AML-193 (cell line): ENCODE measurements at regions not wholly inside any gene's neighbourhood (a gene's known extent, or its start where the extent isn't known, plus 50 kb on each side); places are given as distances from the start of the nearest gene placed in this dataset.
"Not testable (repeated sequence)": the region's sequence is repeated elsewhere in the genome, so short reads cannot be mapped to it uniquely, and the experiment has no call there.

Source experiments
- DNase-seq, 2 experiments: peaks; one replicate each; lab custom pipeline; 2025; lab: John Stamatoyannopoulos, UW

DNA sequence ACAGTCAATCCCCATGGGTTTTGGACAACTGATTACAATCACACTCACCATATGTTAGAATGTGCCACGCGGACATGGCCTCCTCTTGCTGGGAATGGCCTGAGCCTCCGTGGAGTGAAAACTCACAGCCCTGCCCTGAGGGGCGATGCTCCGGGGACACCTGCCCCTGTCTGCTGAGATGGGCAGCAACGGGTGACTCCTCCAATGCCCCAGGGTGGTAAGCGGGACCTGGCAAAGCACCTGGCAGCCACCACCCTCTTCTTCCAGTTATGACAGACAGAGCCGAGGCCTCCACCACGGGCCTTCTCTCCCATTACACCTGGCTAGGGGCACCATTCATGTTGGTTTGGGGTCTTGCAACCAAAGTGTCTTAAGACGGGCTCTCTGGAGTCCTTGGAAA is 94.9 kb upstream of the COL5A1 start:
- DNase-seq, result no peak

- DNase-seq, result no peak
Measured at GRCh38 chr9:134547161-134548100, 94.2 kb upstream of the COL5A1 start.

GRCh38 chr9:134548185-134548584 is 93.4 kb upstream of the COL5A1 start:
- DNase-seq, result no peak

- no peak for DNase-seq
Measured at GRCh38 chr9:134548618-134549017, 93.0 kb upstream of the COL5A1 start.

DNA sequence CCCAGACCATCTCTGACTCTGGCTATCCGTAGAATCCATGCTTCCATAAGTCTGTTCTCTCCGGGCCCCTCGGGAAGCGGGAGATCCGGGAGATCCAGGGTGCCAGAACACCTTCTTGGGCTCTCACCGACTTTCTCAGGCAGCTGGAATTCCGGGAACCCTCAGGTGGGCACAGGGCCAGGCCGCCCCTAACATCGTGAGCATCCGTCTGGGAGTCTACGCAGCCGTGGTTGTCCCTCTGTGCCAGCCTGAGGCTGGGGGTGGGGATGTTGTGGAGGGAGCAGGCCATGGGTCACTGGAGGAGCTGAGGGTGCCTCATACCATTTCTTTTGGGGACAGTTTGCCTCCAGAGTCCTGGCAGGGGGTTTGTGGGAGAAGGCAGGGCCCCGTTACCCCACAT is 92.3 kb upstream of the COL5A1 start:
- DNase-seq, result no peak

DNA sequence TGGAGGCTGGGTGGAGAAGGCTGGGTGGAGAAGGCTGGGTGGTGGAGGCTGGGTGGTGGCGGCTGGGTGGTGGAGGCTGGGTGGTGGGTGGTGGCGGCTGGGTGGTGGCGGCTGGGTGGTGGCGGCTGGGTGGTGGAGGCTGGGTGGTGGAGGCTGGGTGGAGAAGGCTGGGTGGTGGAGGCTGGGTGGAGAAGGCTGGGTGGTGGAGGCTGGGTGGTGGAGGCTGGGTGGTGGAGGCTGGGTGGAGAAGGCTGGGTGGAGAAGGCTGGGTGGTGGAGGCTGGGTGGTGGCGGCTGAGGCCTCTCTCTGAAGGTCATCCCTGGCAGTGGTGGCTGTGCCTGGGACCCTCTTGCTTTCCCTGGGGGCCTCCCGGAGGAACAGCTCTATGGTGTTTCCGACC is 91.5 kb upstream of the COL5A1 start:
- not testable (repeated sequence) for DNase-seq

- DNase-seq, result no peak
Measured at GRCh38 chr9:134550584-134550983, 91.0 kb upstream of the COL5A1 start.

DNA sequence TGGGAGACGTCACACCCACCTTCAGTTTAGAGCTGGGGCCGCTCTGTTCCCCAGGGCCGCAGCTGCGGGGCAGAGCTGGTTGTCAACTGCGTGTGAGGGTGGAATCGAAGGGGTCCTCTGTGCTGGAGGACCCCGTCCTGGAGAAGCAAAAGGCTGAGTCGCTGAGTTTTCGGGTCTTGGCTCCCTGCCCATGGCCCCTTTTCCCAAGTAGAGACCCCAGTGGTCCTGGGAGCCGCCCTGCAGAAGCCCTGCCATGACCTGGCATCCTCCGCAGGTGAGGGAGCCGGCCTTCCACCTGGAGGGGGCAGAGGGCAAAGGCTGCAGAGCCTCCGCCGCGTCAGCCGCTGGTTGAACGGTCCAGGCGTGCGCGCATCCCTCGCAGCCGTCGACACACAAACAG is 90.4 kb upstream of the COL5A1 start:
- no peak for DNase-seq

DNA sequence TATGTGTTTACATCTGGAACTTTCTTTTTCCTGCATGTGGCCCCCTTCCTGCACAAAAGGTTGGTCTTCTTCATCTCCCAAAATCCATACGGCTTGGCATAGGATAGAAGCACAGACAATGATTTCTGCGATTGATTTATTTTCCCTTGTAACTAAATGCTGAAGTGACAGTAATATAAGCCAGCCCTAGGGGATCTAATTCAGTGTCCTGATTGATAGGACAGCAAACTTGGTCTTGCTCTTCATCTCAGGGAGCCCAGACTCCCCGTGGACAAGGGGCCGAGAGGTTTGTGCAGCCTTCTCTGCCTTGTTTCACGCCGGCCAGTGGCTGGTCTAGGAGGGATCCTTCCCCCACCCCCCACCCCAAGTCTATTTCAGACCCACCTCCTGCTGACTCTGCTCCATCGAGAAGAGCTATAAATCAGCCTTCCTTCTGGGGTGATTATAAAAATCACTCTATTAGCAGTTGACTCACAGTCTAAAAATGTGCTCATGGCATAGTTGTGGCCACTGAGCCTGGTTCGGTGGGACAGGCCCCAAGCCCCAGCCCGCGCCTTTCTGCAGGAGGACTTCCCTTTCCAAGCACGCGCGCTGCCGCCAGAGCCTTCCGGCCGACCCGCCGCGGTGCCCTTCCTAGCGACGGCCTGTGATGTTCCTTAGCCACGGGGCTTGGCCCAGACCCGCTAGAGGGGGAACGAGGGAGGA is 89.8 kb upstream of the COL5A1 start:
- no peak for DNase-seq

DNA sequence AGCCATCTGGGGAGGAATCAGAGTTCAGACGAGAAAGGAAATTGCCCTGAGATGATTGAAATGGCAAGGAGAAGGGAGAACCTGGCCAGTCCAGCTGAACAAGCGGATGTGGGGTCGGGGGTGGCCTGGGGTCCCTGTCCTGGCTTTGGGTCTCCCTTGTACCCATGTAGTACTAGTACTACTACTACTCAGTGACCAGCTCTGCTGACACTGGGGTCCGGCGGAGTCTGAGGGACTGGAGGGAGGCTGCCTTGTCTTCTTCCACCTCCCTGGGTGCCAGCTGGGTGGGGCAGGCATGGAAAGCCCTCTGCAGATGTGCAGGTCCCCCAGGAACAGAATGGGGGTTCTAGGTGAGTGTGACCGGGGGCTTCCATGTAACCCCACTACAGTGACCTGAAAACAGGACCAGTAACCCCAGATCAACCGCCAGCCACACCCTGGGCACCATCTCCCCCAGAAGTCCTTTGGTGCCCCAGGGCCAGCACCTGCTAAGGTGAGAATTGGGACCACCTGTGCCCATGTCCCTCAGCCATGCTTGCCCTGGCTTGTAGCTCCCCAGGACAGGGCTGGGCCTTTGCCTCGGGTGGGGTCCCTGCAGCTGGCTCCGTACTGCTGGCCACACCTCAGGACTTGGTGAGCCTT is 89.1 kb upstream of the COL5A1 start:
- DNase-seq, result no peak

GRCh38 chr9:134553061-134553891 is 88.3 kb upstream of the COL5A1 start:
- no peak for DNase-seq

DNA sequence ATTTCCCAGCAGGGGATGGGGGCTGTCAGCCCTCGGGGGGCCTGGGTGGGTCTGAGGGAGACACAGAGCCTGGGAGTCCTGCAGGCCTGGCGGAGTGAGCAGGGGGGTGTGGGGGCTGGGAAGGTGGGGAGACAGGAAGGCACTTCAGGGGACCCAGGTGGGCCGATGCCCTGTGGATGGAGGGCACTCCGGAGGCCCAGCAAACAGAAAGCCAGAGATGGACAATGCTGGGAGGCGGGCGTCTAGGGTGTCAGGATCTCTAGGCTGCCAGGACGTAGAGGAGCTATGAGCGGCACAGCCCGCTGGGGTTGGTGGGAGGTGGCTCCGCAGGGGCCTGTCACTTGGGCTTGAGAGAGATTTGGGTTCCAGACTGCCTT is 87.6 kb upstream of the COL5A1 start:
- no peak for DNase-seq

- no peak for DNase-seq
Measured at GRCh38 chr9:134554373-134555093, 87.1 kb upstream of the COL5A1 start.

DNA sequence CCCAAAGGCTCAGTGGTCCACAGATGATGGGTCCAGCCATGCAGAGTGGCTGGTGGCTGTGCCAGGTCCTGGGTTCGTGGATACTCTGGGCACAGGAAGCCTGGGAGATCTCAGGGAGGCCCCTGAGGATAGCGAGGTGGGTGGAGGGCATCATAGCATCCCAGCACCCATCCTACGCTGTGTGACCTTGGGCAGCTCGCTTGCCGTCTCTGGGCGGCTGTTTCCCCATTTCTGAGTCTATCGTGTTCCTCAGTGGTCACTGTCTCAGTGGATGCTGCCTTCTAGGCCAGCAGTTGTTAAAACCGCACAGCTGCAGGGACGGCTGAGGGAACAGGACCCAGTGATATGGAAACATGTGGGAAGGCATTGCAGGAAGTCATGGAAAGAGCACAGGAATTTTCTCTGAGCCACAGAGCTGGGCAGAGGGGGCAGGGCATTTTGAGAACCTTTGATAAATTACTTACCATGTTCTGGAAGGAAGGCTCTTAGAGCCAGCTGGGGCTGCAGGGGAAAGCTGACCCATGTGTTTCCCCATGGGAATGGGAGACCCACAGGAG is 86.4 kb upstream of the COL5A1 start:
- DNase-seq, result no peak

DNA sequence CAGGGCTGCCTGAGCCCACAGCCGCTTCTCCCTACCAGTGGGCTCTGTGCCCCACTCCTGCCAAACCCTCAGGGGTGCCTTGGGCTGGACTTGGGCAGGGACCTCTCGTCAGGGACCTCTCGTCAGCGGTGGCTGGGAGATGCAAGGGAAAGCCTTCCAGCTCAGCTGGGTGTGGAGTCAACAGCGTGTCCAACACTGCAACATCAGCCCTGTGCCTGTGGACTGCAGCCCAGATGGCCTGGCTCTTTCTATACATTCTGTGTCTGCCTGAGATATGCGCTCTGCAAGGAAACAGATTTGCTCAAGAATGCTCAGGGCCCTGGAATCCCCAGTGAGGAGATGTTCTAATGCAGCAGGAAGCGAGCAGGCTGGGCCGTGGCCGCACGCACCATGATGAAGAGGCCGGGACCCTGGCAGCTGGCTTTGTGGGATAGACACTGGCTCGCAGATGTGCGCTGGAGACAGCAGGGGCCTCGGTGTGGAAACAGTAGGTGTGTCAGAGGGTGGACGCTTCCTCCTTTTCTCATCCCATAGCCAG is 85.0 kb upstream of the COL5A1 start:
- no peak for DNase-seq

DNA sequence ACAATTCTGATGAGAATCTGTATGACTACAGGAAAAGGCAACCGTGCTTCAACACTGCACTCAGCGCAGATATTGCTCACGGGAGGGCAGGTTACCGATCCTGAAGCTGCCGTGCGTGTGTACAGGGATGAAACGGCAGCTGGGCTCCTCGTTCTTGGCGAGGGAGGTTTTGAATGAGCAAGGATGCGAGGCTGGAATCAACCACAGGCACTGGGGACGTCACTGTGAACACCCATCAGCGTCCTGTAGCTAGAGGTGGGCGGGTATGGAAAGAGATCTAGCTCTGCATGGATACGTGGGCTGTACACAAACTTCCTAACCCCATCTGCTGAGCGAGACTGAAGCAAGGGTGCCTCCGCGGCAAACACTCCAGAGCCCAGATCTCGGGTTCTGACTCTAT is 84.3 kb upstream of the COL5A1 start:
- DNase-seq, result no peak

DNA sequence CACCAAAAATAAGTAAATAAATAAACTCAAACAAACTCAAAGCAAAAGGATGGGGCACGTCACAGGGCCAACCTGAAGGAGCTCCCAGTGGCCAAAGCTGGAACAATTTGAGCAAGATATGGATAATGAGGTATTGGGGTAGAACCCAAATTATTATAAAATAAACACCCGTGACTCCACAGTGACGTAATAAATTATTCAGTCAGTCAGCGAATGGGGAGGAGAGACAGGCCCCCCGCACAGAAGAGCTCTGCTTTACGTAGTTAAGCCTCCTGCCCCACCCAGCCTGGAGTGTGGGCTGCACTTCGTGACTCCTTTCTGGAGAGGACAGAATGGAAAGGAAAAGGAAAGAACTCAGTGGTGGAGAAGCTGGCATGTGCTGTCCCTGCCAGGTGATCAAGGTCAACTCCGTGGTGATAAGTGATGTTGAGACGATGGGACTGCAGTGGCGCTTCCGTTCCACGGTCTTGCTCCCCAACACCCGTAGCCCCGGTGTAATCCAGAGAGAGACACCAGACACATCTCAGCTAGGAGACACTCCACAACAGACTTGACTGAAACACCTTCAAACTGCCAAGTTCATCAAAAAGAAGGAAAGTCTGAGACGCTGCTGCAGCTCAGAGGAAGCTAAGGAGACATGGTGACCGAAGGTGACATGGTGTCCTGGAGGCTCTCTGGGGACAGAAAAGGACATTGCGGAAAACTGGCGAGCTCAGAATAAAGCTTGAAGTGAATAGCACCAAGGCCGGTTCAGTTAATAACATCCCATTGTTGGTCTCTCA is 83.3 kb upstream of the COL5A1 start:
- DNase-seq, result no peak

DNA sequence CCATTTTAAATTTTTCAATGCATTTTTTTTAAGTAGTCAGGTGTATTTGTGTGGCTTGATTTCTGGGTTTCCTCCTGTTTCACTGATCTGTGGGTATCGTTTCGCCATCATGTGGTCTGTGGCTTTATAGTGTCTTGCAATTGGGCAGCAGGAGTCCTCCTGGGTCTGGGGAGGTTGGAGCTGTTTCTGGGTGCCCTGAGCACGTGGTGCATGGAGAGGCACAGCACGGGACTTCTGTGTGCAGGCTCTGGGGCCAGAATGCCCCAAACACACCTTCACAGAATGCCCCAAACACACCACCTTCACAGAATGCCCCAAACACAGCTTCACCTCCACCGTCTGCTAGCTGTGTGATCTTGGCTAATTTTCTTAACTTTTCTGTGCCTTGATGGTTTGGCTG is 82.6 kb upstream of the COL5A1 start:
- peak; percentile 8 to 35 for DNase-seq

- no peak for DNase-seq
Measured at GRCh38 chr9:134560206-134560605, 81.4 kb upstream of the COL5A1 start.

GRCh38 chr9:134560654-134561053 is 80.9 kb upstream of the COL5A1 start:
- DNase-seq, result no peak
